Mononuclear cell (primary cell): ENCODE measurements at regions not wholly inside any gene's neighbourhood (a gene's known extent, or its start where the extent isn't known, plus 50 kb on each side); places are given as distances from the start of the nearest gene placed in this dataset.
"Not testable (repeated sequence)": the region's sequence is repeated elsewhere in the genome, so short reads cannot be mapped to it uniquely, and the experiment has no call there.

ENCODE experiments used
- H3K27me3 ChIP-seq: 2 replicates; pipeline ENCODE4 v1.6.0; 2011; ENCODE audit warnings: low read length, control low read depth; ENCODE audit not compliant: insufficient read depth
- H3K4me1 ChIP-seq: 2 replicates; pipeline ENCODE4 v1.5.1; 2011; ENCODE audit warnings: mild to moderate bottlenecking, low read length, control low read depth; ENCODE audit not compliant: insufficient read depth
- H3K4me3 ChIP-seq: 2 replicates; pipeline ENCODE4 v1.5.1; 2011; ENCODE audit warnings: mild to moderate bottlenecking, low read length, moderate library complexity
- H3K9me3 ChIP-seq: 2 replicates; pipeline ENCODE4 v1.5.1; 2011; ENCODE audit warnings: low read depth, mild to moderate bottlenecking, control low read depth, low read length

- peaks cover 9% of the 10 kb centered on the region for H3K4me1 ChIP-seq
- no peak overlapping the region for H3K4me3 ChIP-seq
- no peaks in the 10 kb centered on the region for H3K27me3 ChIP-seq
- no peaks in the 10 kb centered on the region for H3K9me3 ChIP-seq
Observed at GRCh38 chr6:145147981-145148749, 587.2 kb downstream of the EPM2A start.

- Histone ChIP-seq H3K27me3 (no peaks in the 10 kb centered on the region), H3K4me1 (peaks cover 9% of the 10 kb centered on the region), H3K9me3 (no peaks in the 10 kb centered on the region)
Observed at GRCh38 chr6:145148776-145149175, 586.5 kb downstream of the EPM2A start.

GRCh38 chr6:145151624-145152023, 583.7 kb downstream of the EPM2A start:
- Histone ChIP-seq H3K4me1 (peaks cover 9% of the 10 kb centered on the region), H3K27me3 (no peaks in the 10 kb centered on the region), H3K4me3 (no peak overlapping the region), H3K9me3 (no peaks in the 10 kb centered on the region)

More at GRCh38 chr6:145148776-145149175, 586.5 kb downstream of the EPM2A start:
- H3K4me3 ChIP-seq: no peak overlapping the region

GRCh38 chr6:145153495-145153894, 581.8 kb downstream of the EPM2A start:
- peaks cover 5% of the 10 kb centered on the region for H3K9me3 ChIP-seq
- no peaks in the 10 kb centered on the region for H3K27me3 ChIP-seq
- peaks cover under 1% of the 10 kb centered on the region for H3K4me1 ChIP-seq
- H3K4me3 ChIP-seq: no peak overlapping the region

- Histone ChIP-seq H3K27me3 (no peaks in the 10 kb centered on the region), H3K4me3 (no peak overlapping the region), H3K9me3 (peaks cover 11% of the 10 kb centered on the region)
Observed at GRCh38 chr6:145155411-145155810, 579.9 kb downstream of the EPM2A start.

GRCh38 chr6:145155873-145156782, 579.2 kb downstream of the EPM2A start:
- H3K27me3 ChIP-seq: no peaks in the 10 kb centered on the region
- H3K4me1 ChIP-seq: no peaks in the 10 kb centered on the region
- peaks cover 11% of the 10 kb centered on the region for H3K9me3 ChIP-seq
- H3K4me3 ChIP-seq: no peak overlapping the region

More at GRCh38 chr6:145155411-145155810, 579.9 kb downstream of the EPM2A start:
- no peaks in the 10 kb centered on the region for H3K4me1 ChIP-seq

- not testable (repeated sequence) for H3K27me3 ChIP-seq, H3K4me3 ChIP-seq, H3K4me1 ChIP-seq
- peaks cover 11% of the 10 kb centered on the region for H3K9me3 ChIP-seq
Observed at GRCh38 chr6:145158636-145159035, 576.7 kb downstream of the EPM2A start.

GRCh38 chr6:145159921-145160320, 575.4 kb downstream of the EPM2A start:
- peaks cover 4% of the 10 kb centered on the region for H3K27me3 ChIP-seq
- no peaks in the 10 kb centered on the region for H3K4me1 ChIP-seq
- no peak overlapping the region for H3K4me3 ChIP-seq
- peaks cover 11% of the 10 kb centered on the region for H3K9me3 ChIP-seq

- H3K27me3 ChIP-seq: peaks cover 4% of the 10 kb centered on the region
- no peaks in the 10 kb centered on the region for H3K4me1 ChIP-seq
- no peak overlapping the region for H3K4me3 ChIP-seq
- peaks cover 11% of the 10 kb centered on the region for H3K9me3 ChIP-seq
Observed at GRCh38 chr6:145161501-145161900, 573.8 kb downstream of the EPM2A start.

- no peaks in the 10 kb centered on the region for H3K4me1 ChIP-seq
- H3K9me3 ChIP-seq: no peaks in the 10 kb centered on the region
- H3K4me3 ChIP-seq: no peak overlapping the region
- H3K27me3 ChIP-seq: peaks cover 3% of the 10 kb centered on the region
Observed at GRCh38 chr6:145169726-145170224, 565.5 kb downstream of the EPM2A start.

GRCh38 chr6:145175470-145175869, 559.9 kb downstream of the EPM2A start:
- Histone ChIP-seq H3K9me3 (no peaks in the 10 kb centered on the region), H3K4me3 (no peak overlapping the region), H3K27me3 (no peaks in the 10 kb centered on the region), H3K4me1 (no peaks in the 10 kb centered on the region)

- H3K9me3 ChIP-seq: no peaks in the 10 kb centered on the region
- H3K4me3 ChIP-seq: no peak overlapping the region
- H3K27me3 ChIP-seq: no peaks in the 10 kb centered on the region
- H3K4me1 ChIP-seq: no peaks in the 10 kb centered on the region
Observed at GRCh38 chr6:145178391-145178790, 556.9 kb downstream of the EPM2A start.

GRCh38 chr6:145187491-145188206, 547.7 kb downstream of the EPM2A start:
- H3K4me3 ChIP-seq: no peak overlapping the region
- H3K27me3 ChIP-seq: no peaks in the 10 kb centered on the region
- no peaks in the 10 kb centered on the region for H3K9me3 ChIP-seq
- no peaks in the 10 kb centered on the region for H3K4me1 ChIP-seq

GRCh38 chr6:145189836-145190235, 545.5 kb downstream of the EPM2A start:
- Histone ChIP-seq H3K9me3 (no peaks in the 10 kb centered on the region), H3K4me3 (no peak overlapping the region), H3K4me1 (no peaks in the 10 kb centered on the region), H3K27me3 (no peaks in the 10 kb centered on the region)

GRCh38 chr6:145194389-145194788, 540.9 kb downstream of the EPM2A start:
- no peaks in the 10 kb centered on the region for H3K9me3 ChIP-seq

More at GRCh38 chr6:145194389-145194788, 540.9 kb downstream of the EPM2A start:
- H3K27me3 ChIP-seq: no peaks in the 10 kb centered on the region
- no peaks in the 10 kb centered on the region for H3K4me1 ChIP-seq
- H3K4me3 ChIP-seq: no peak overlapping the region
